ENCODE measurements at regions not wholly inside any gene's neighbourhood (a gene's known extent, or its start where the extent isn't known, plus 50 kb on each side); places are given as distances from the start of the nearest gene placed in this dataset.
A peak's percentile ranks its signal among the peaks of the same experiment; 100 is the strongest.
"Not testable (repeated sequence)": the region's sequence is repeated elsewhere in the genome, so short reads cannot be mapped to it uniquely, and the experiment has no call there.

DNA sequence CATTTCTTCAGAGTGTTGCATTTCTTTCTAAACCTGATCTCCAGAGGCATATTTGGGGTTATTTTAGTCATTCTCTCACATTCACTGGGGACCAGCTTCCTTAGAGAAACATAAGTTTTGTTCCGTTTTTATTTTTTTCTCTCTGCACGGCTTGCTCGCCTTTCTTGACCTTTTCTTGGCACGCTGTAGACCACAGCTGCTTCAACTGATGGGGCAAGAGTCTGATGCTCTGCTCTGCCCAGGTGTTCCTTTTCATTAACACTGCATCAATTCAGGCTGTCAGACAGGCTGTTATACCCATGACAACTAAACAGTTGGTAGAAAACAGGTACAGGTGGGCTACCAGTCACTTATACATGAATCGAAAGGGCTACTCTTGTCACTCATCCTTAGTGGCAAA, 682.2 kb upstream of the DIAPH2 start:
- DNase-seq: no peak

DNA sequence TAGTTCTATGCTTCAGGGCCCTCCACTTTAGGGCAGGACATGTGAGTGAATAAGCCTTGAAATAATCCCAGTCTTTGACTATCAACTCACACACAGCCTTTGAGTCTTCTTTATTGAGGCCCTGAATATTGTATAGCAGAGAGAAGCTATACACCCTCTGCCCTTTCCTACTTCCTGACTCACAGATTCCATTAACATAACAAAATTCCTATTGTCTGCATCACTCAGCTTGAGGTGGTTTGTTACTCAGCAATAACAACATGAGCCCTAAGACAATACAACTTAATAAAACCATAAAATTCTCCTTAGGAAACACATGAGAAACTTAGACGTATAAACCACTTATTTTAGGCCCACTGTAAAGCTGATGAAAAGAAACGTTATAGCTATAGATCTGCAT, 680.3 kb upstream of the DIAPH2 start:
- DNase-seq: no peak

DNA sequence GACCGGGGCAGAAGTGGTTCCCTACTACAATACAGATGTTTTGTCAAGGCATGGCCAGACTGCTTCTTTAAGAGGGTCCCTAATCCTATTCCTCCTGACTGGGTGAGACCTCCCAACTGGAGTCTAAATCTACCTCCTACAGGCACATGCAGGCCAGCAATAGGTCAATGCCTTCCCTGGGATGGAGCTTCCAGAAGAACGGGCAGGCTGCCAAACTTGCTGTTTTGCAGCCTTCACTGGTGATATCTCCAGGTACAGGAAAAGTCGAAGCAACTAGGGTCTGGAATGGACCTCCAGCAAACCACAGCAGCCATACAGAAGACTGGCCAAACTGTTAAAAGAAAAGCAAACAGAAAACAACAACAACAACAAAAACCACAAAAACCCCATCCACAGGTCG, 678.4 kb upstream of the DIAPH2 start:
- DNase-seq: no peak

DNA sequence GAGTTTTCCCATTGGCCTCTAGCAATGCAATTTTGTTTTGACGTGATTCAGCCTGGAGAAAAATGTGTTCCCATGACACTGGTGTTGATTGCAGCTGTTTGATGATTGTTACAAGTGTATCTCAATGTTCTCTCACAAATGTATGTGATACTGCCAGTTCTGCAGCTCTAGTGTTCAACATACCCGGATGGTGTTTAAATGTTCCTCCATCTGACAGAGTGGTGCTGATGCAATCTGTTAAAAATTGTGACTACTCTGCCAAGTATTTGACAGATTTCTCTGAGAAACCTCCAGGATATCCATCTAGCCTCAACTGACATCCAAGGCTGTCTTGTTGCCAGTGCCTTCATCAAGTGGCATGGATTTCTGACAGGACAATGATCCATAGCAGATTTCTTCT, 657.2 kb upstream of the DIAPH2 start:
- DNase-seq: no peak

DNA sequence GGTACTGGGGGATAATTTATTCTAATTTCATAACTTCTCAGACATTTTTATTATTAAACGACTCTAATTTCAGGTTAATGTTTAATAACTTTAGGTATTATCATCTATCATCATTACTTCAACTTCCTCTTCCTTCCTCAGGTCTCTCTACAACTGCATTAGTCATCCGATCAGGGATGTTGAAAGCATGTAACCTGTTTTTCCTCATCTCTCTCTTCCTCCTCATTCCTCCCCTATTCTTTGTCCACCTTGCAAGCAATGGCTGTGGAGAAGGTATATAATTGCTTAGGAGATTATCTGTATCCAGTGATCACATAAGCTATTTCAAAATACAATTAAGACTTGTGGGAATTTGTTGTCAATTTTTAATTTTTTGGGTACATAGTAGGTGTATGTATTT, 632.6 kb upstream of the DIAPH2 start:
- DNase-seq: no peak

DNA sequence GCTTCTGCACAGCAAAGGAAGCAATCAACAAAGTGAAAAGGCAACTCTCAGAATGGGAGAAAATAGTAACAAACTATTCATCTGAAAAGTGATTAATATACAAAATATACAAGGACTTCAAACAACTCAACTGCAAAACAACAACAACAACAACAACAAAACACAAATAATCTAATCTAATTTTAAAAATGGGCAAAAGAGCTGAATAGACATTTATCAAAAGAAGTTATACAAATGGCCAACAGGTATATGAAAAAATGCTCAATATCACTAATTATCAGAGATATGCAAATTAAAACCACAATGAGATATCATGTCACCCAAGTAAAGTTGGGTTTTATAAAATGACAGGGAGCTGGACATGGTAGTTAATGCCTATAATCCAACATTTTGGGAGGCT, 602.8 kb upstream of the DIAPH2 start:
- DNase-seq: no peak

DNA sequence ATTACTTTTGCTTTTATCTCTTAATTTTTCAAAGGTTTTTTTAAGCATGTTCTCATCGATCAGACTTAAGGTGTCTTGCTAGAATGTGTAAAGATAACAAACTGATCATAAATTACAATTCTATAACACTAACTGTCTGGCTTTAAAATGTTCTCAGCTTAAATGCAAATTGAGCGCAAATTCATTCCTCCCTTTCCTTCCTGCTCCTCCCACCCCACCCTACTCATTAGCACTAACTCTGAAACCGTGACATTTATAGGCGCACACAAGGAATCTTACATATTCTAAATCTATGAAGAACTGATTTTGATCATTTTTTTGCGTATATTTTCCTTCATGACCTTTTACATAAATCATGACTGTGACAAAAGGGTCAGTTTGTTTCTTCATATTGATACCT, 590.0 kb upstream of the DIAPH2 start:
- no peak for DNase-seq

DNA sequence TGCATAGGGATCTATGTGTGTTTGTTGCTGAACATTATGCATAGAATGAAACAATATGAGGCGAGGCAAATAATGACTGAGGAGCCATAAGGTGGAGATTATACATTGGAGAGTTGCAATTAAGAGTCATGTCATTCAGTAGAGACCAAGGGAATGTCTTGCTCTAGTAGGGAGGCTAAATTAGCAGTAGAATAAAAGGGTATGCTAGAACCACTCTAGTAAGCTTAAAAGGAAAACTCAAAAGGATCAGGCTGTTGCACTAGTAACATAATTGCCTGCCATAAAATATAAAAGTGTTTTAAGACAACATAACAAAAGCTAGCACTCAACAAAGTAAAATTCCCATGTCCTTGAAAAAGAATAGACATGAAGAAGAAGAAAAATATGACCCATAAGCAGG, 586.2 kb upstream of the DIAPH2 start:
- DNase-seq: no peak

DNA sequence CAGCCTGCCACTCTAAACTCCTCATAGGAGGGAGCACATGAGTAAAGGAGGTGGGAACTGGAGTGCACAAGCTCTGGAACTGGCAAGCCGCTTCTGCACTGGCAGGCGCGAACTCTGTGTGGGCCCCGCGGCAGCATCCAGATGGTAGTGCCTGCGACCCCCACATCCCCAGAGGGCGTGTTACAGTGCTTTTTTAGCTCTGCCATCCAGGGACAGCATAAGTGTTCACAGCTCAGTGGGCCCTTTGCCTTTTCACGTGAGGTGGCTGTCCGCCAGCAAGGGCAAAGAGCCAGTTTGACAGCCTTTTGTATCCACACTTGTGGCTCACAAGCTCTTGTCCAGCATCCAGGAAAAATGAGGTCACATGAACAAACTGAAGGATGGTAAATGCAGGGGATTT, 581.6 kb upstream of the DIAPH2 start:
- no peak for DNase-seq

DNA sequence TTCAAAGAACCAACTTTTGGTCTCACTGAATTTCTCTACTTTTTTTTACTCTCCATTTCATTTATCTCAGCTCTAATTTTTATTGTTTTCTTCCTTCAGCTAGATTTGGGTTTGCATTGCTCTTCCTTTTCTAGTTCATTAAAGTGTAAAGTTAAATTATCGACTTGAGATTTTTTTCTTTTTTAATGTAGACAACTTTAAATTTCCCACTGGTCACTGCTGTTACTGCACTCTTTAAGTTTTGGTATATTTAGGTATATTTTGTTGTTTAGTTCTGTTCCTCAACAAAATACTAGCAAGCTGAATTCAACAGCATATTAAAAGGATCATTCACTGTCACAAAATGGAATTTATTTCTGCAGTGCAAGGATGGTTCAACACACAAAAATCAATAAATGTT, 572.0 kb upstream of the DIAPH2 start:
- DNase-seq: no peak

DNA sequence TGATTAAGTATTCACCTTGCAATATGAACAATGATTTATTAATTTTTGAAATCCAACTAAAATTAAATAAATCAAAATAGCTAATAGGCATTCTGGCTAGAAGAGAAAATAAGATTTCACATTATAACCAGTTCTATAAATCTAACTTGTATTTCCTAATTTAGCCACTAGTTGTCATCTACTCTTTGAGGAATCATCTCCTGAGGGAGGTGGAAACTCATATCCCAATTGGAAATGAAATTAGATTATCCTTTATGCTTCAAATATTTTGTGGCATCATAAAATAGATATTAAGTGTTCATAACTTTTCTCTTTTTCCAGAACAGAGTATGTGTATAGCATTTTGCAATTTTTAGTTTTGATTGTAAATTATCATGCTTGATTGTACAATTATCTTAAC, 558.5 kb upstream of the DIAPH2 start:
- DNase-seq: no peak

DNA sequence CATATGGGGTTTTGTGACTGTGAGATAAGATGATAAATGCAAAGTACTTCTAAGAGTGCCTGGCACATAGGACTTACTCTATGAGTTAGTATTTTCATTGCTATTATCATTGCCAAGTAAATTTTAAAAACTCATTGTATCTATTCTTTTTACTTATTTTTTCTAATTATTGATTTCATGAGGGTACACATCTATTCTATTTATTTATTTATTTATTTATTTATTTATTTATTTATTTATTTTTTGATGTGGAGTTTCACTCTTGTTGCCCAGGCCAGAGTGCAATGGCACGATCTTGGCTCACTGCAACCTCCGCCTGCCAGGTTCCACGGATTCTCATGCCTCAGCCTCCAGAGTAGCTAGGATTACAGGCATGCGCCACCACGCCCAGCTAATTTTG, 556.6 kb upstream of the DIAPH2 start:
- not testable (repeated sequence) for DNase-seq

DNA sequence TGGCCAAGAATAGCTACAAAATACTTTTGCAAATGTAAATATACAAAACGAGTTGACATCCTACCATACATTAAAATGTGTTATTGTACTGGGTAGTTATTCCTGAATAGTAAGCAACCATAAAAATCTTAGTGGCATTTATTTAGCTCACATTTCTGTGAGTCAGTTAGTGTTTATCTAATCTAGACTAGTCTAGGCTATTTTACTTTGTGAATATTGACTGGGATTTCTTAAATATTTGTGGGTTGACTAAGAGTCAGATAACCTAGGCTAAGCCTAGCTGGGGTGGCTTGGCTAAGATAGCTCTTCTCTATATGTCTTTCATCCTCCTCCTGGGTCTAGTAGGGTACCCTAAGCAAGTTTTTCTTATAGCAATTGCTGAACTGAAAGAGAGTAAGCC, 543.8 kb upstream of the DIAPH2 start:
- DNase-seq: no peak

DNA sequence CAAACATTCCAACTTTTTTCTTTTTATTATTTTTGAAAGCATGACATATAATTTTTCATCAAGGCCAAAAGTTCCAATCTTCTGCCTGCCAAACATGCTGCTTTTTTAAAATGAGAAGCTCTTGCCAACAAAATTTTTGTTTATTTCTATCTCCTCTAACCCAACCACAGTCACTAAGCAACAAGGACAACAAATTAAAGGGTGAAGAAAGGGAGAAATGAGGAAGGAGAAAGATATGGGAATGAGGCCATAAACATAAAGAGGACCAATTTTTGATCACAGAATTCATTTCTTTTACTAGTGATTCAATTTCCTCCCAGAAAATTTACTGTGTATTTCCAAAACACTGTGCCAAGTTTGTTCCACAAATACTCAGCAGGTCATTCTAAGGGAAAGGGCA, 537.0 kb upstream of the DIAPH2 start:
- DNase-seq: no peak

DNA sequence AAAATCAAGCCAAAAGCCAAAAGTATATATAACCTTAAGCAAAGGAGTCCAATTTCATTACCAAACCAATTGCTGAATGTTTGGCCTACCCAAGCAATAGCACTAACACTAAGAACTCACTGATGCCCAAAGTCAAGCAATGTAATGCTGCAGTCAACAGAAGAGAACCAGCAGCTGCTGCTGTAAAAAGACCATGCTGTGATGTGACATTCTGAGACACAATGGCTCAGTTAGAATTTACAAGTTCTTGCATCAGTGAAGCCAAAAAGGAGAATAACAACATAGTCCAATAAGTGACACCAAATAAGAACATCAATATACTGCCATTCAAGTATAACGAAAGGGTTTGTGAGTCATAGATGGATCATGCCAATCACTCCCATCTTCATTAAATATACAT, 514.0 kb upstream of the DIAPH2 start:
- DNase-seq: no peak

DNA sequence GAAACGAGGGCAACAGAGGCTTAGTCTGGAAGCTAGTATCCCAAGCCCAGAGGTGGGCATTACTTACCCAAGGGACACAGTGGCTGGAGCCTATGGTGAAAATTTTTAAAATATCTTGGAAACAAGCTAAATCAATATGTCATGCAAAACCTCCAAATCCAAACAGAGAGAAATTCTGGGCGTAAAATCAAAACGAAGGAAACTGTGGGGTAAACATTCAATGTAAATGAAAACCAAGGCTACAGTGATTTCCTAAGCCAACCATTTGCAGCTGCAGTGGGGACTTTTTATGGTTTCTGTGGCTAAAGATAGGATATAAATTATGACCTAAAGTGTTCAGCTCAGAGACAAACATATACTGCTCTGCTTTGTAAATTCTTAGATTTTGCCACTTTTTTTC, 507.7 kb upstream of the DIAPH2 start:
- DNase-seq: no peak

DNA sequence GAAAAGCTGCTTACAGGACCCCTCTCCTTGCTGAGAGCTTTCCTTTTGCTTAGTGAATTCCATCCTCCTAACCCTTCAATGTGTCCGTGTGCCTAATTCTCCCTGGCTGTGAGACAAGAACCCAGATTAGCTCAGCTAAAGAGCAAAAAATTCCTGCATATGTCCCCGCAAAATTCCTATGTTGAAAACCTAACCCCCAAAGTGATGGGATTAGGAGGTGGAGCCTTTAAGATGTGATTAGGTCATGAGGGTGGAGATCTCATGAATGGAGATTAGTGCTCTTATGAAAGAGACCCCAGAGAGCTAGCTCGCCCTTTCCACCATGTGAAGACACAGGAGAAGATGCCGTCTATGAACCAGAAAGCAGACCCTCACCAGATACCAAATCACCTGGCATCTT, 503.0 kb upstream of the DIAPH2 start:
- DNase-seq: no peak

DNA sequence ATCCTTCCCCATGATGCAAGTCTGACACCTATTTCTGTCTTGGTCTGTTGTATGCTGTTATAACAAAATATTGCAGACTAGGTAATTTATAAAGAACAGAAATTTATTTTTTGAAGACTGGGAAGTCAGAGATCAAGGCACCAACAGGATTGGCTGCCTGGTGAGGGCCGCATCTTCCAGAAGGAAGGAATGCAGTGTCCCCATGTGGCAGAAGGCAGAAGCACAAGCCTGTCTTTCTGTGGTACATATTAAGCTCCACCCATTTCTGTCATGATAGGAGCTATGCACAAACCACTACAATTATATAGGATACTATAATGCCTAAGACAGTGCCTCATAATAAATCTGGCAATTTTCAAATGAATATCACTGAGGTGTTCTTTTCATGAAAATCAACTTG, 502.3 kb upstream of the DIAPH2 start:
- DNase-seq: peak in 1 of 2 experiments; percentile 6

DNA sequence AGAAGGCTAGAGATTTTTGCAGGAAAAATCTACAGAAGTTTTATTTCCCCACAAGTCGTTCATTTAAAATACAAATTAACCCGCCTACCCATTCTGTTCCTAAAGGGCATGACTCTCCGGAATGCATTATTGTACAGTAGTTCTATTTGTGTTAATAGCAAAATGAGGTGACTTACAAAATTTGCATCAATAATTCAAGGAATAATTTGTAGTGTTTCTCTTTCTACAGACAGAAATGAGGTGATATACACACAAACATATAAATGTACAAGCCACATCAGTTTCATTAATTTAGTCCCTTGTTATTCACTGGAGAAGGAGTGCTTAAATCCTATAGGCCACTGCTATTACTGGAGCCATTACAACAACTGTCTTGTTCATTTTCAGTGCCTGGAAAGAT, 501.3 kb upstream of the DIAPH2 start:
- DNase-seq: no peak

DNA sequence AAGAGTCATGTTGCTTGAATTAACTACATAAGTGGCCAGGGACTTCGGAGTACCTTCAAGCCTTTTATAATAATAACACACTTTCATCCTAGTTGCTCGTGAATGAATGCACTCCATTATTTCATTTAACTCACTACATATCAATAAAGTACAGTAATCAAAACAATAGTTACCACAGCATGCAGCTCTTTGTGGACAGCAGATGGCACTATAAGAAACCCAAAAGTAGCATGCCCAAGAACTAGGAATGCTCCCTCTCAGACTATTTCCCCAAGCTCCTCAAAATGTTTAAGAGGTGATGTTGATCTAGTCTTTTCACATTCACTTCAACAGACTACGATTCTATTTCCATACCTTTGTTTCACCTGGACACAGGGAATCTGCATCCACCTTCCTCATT, 500.8 kb upstream of the DIAPH2 start:
- DNase-seq: peak in 1 of 2 experiments; percentile 0

DNA sequence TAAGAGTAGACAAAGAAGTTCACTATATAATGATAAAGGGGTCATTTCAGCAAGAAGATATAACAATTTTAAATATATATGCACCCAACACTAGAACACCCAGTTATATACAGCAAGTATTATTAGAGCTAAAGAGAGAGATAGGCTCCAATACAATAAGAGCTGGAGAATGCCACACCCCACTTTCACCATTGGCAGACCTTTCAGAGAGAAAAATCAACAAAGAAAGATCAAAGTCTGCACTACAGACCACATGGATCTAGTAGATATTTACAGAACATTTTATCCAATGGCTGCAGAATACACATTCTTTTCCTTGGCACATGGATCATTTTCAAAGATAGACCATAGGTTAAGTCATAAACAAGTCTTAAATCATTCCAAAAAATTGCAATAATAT, 479.7 kb upstream of the DIAPH2 start:
- DNase-seq: no peak

DNA sequence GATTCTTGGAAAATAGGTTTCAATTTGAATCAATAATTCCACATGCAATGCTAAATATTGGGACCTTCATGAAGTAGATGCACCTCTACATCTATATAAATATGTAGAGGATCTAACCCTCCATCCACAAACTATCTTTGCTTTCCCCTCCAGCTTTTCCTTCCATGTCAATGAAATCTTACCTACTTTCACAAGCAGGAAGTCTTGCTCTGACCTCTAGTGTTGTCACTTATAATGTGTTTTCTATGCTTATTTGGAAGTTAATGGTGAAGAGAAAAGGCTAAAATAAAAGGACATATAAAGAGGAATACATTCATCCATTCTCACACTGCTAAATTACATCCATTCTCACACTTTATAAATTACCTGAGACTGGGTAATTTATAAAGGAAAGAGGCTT, 472.7 kb upstream of the DIAPH2 start:
- no peak for DNase-seq

DNA sequence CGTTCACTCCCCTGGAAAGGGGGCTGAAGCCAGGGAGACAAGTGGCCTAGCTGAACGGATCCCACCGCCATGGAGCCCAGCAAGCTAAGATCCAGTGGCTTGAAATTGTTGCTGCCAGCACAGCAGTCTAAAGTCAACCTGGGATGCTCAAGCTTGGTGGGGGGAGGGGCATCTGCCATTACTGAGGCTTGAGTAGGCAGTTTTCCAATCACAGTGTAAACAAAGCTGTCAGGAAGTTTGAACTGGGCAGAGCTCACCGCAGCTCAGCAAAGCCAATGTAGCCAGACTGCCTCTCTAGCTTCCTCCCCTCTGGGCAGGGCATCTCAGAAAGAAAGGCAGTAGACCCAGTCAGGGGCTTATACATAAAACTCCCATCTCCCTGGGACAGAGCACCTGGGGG, 470.0 kb upstream of the DIAPH2 start:
- not testable (repeated sequence) for DNase-seq

DNA sequence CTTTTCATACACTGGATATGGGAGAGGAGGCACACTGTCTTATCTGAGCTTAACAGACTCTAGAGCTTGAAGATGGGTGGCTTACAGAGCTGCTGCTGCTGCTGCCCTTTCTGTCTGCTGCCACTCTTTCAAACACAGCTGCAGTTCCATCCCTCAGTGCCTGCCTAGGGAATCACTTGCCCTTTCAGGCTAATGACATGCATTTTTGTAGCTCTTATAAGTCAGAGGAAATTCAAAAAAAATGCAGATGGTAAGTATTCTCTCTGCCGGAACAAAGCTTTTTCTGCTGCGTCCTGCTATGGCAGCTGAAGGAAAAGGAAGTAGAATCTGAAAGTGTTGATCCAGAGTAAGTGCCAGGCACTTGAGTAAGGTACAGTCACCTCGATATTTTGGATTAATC, 460.4 kb upstream of the DIAPH2 start:
- no peak for DNase-seq

DNA sequence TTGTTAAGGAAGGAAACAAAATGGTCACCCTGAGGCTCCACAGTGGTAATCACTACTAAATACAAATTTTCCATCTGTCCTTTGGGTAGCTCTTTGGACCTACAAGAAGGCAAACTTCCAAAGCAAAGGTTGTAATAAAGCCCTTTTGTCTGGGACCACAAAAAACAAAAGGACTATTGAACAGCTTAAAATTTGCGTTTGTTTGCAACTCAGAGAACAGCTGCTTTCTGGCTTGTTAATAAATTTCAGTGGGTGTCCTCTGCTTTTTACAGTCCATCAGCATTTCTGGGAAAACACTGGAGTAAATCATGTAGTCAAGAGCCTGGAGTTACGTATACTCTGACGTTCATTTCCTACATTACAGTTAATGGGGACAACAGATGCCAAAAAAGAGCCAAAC, 439.7 kb upstream of the DIAPH2 start:
- no peak for DNase-seq

DNA sequence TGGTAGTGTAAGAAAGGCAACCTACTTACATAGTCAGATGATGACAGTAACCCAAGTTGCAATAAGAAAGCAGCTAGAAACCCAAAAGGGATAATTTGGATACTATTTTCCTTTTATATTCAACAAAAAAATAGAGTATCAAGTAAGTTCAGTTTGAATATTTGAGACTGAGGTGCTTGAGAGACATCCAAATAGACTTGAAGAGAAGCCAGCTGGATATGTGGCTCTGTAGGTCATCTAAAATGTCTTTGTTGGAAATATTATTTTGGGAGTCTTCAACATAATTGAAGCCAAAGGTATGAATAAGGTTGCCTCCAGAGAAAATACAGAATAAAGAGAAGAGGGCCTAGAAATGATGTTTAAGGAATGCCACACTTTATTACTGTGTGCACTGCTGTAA, 438.2 kb upstream of the DIAPH2 start:
- no peak for DNase-seq

All from AML-193 (cell line).